Neural progenitor cell (in vitro differentiated cells): ENCODE measurements at regions not wholly inside any gene's neighbourhood (a gene's known extent, or its start where the extent isn't known, plus 50 kb on each side); places are given as distances from the start of the nearest gene placed in this dataset.

Experiments used
- DNase-seq: peaks from one replicate; pipeline ENCODE4 v3.0.0-alpha.2; 2016; ENCODE audit warnings: low spot score
- H2AFZ ChIP-seq: fragments of 200-600 bp; sonication (generic); replicated peaks from 2 replicates; pipeline ENCODE4 v1.6.1; 2016; ENCODE audit warnings: antibody characterized with exemption
- H3F3A ChIP-seq: fragments of 200-600 bp; sonication (generic); 2 replicates; pipeline ENCODE4 v1.6.1; 2016; ENCODE audit warnings: antibody characterized with exemption, low read depth
- H3K27ac ChIP-seq: fragments of 200-600 bp; sonication (generic); 2 replicates; pipeline ENCODE4 v1.5.1; 2016; ENCODE audit warnings: mild to moderate bottlenecking
- H3K27me3 ChIP-seq: fragments of 200-600 bp; sonication (generic); 2 replicates; pipeline ENCODE4 v1.6.1; 2016; ENCODE audit warnings: mild to moderate bottlenecking, moderate library complexity
- H3K36me3 ChIP-seq: fragments of 200-600 bp; sonication (generic); 2 replicates; pipeline ENCODE4 v1.5.1; 2016
- H3K4me1 ChIP-seq: fragments of 200-600 bp; sonication (generic); 2 replicates; pipeline ENCODE4 v1.6.1; 2016; ENCODE audit warnings: mixed run types
- H3K4me2 ChIP-seq: fragments of 200-600 bp; sonication (generic); 2 replicates; pipeline ENCODE4 v1.6.1; 2016
- H3K4me3 ChIP-seq: fragments of 200-600 bp; sonication (generic); 2 replicates; pipeline ENCODE4 v1.5.1; 2016
- H3K79me2 ChIP-seq: fragments of 200-600 bp; sonication (generic); 2 replicates; pipeline ENCODE4 v1.6.1; 2016; ENCODE audit warnings: low read depth
- H3K9ac ChIP-seq: fragments of 200-600 bp; sonication (generic); 2 replicates; pipeline ENCODE4 v1.6.1; 2016
- H3K9me3 ChIP-seq: fragments of 200-600 bp; sonication (generic); 2 replicates; pipeline ENCODE4 v1.5.1; 2016; ENCODE audit warnings: low read depth
- H4K20me1 ChIP-seq: fragments of 200-600 bp; sonication (generic); 2 replicates; pipeline ENCODE4 v1.6.1; 2016; ENCODE audit warnings: low read depth
- H3K27ac Mint-ChIP-seq: 3 replicates; pipeline ENCODE4 v1.8.0; 2021; ENCODE audit warnings: mixed read lengths
- H3K27me3 Mint-ChIP-seq: 2 replicates; pipeline ENCODE4 v1.8.0; 2022; ENCODE audit warnings: low read depth, mild to moderate bottlenecking, inconsistent platforms, moderate library complexity, mixed read lengths; ENCODE audit not compliant: insufficient read depth
- H3K36me3 Mint-ChIP-seq: 3 replicates; pipeline ENCODE4 v1.8.0; 2021; ENCODE audit warnings: mixed read lengths
- H3K4me1 Mint-ChIP-seq: 3 replicates; pipeline ENCODE4 v1.8.0; 2021; ENCODE audit warnings: mixed read lengths
- H3K4me3 Mint-ChIP-seq: 3 replicates; pipeline ENCODE4 v1.8.0; 2021; ENCODE audit warnings: mild to moderate bottlenecking, moderate library complexity, mixed read lengths
- H3K9me3 Mint-ChIP-seq: 3 replicates; pipeline ENCODE4 v1.8.0; 2020; ENCODE audit warnings: mixed read lengths
- CTCF ChIP-seq: fragments of 200-600 bp; sonication (generic); IDR thresholded peaks from 2 replicates; pipeline ENCODE4 v1.5.1; 2017; ENCODE audit warnings: antibody characterized with exemption, mild to moderate bottlenecking
- EZH2 ChIP-seq: fragments of 200-600 bp; sonication (generic); IDR thresholded peaks from 2 replicates; pipeline ENCODE4 v1.6.1; 2017; ENCODE audit warnings: antibody characterized with exemption, mild to moderate bottlenecking, moderate library complexity
- EZH2phosphoT487 ChIP-seq: fragments of 200-600 bp; sonication (generic); IDR thresholded peaks from 2 replicates; pipeline ENCODE4 v1.6.1; 2017; ENCODE audit warnings: antibody characterized with exemption

GRCh38 chr15:66838671-66839239 lies 136.7 kb downstream of the SMAD6 start:
- H3K9me3 Mint-ChIP-seq: no peaks in the 10 kb centered on the region
- no peak for DNase-seq
- H3K36me3 Mint-ChIP-seq: no peaks in the 10 kb centered on the region
- H3K4me2 ChIP-seq: no peak overlapping the region
- peaks cover 52% of the 10 kb centered on the region for H3F3A ChIP-seq
- peaks cover 6% of the 10 kb centered on the region for H4K20me1 ChIP-seq
- no peaks in the 10 kb centered on the region for H3K9me3 ChIP-seq
- no peak overlapping the region for H3K27ac ChIP-seq
- H3K27me3 ChIP-seq: peaks cover 35% of the 10 kb centered on the region
- no peak overlapping the region for H3K4me3 Mint-ChIP-seq
- H3K27ac Mint-ChIP-seq: no peak overlapping the region
- peaks cover 26% of the 10 kb centered on the region for H3K4me1 ChIP-seq
- H3K4me1 Mint-ChIP-seq: peaks cover 31% of the 10 kb centered on the region
- H3K4me3 ChIP-seq: no peak overlapping the region
- no peak overlapping the region for H3K9ac ChIP-seq
- H3K79me2 ChIP-seq: no peaks in the 10 kb centered on the region
- H2AFZ ChIP-seq: no peak overlapping the region
- H3K27me3 Mint-ChIP-seq: peaks cover 6% of the 10 kb centered on the region
- H3K36me3 ChIP-seq: no peaks in the 10 kb centered on the region
- TF ChIP-seq CTCF (peak; percentile 69), EZH2 (no peak), EZH2phosphoT487 (no peak)

GRCh38 chr15:66839506-66840112 lies 137.6 kb downstream of the SMAD6 start:
- Histone ChIP-seq H3K9me3 (no peaks in the 10 kb centered on the region), H3K9ac (no peak overlapping the region), H3K27me3 (peaks cover 44% of the 10 kb centered on the region), H3K27ac (no peak overlapping the region), H4K20me1 (peaks cover 6% of the 10 kb centered on the region), H3F3A (peaks cover 44% of the 10 kb centered on the region), H3K4me3 (no peak overlapping the region), H3K4me1 (peaks cover 20% of the 10 kb centered on the region), H3K36me3 (no peaks in the 10 kb centered on the region), H3K79me2 (no peaks in the 10 kb centered on the region), H3K4me2 (no peak overlapping the region), H2AFZ (no peak overlapping the region)
- Mint-ChIP-seq H3K27ac (no peak overlapping the region), H3K36me3 (no peaks in the 10 kb centered on the region), H3K4me1 (peaks cover 27% of the 10 kb centered on the region), H3K27me3 (peaks cover 6% of the 10 kb centered on the region), H3K9me3 (no peaks in the 10 kb centered on the region), H3K4me3 (no peak overlapping the region)
- no peak for TF ChIP-seq CTCF
- TF ChIP-seq EZH2: no peak
- no peak for TF ChIP-seq EZH2phosphoT487
- no peak for DNase-seq

- TF ChIP-seq EZH2phosphoT487 (no peak), EZH2 (no peak), CTCF (no peak)
- Mint-ChIP-seq H3K27me3 (peaks cover 8% of the 10 kb centered on the region), H3K4me1 (peaks cover 21% of the 10 kb centered on the region), H3K27ac (no peak overlapping the region), H3K9me3 (no peaks in the 10 kb centered on the region), H3K36me3 (no peaks in the 10 kb centered on the region), H3K4me3 (peak overlapping the region; percentile 23)
- DNase-seq: no peak
- H3K9ac ChIP-seq: no peak overlapping the region
- H3K27ac ChIP-seq: no peak overlapping the region
- H3K79me2 ChIP-seq: no peaks in the 10 kb centered on the region
- no peaks in the 10 kb centered on the region for H3K36me3 ChIP-seq
- H3K4me1 ChIP-seq: peaks cover 12% of the 10 kb centered on the region
- peaks cover 32% of the 10 kb centered on the region for H3F3A ChIP-seq
- H3K4me3 ChIP-seq: no peak overlapping the region
- H2AFZ ChIP-seq: no peak overlapping the region
- peaks cover 6% of the 10 kb centered on the region for H4K20me1 ChIP-seq
- peaks cover 49% of the 10 kb centered on the region for H3K27me3 ChIP-seq
- H3K9me3 ChIP-seq: no peaks in the 10 kb centered on the region
- H3K4me2 ChIP-seq: no peak overlapping the region
Observed at GRCh38 chr15:66840615-66841390, 138.8 kb downstream of the SMAD6 start.
